Uterus (tissue), 2 donors: ENCODE measurements at regions not wholly inside any gene's neighbourhood (a gene's known extent, or its start where the extent isn't known, plus 50 kb on each side); places are given as distances from the start of the nearest gene placed in this dataset.

ENCODE experiments used
- CTCF ChIP-seq, 4 experiments: fragments of 200-600 bp in 2 of 4; fragments of 450-650 bp in 2 of 4; sonication (generic) in 2 of 4; IDR thresholded peaks; one replicate each; pipeline ENCODE4 v1.5.1; 2016 to 2019; ENCODE audit warnings: antibody characterized with exemption in 4 of 4, mild to moderate bottlenecking in 2 of 4, moderate library complexity in 1 of 4
- POLR2A ChIP-seq, 2 donors: fragments of 450-650 bp; IDR thresholded peaks; one replicate each; pipeline ENCODE4 v1.6.1; 2016; ENCODE audit warnings: antibody characterized with exemption in 2 of 2, mild to moderate bottlenecking in 1 of 2, moderate library complexity in 1 of 2

- TF ChIP-seq CTCF (IDR thresholded peaks at IDR 0.05) (no peak), POLR2A (IDR thresholded peaks at IDR 0.05) (no peak)
Measured at GRCh38 chrX:69565247-69565815, 50.6 kb upstream of the EDA start.
